Activated CD4-positive, CD25-positive, alpha-beta regulatory T cell treated with anti-CD3 and anti-CD28 coated beads, Interleukin-2, amount 50 U/mL, for 16 hours (primary cell): ENCODE measurements at regions not wholly inside any gene's neighbourhood (a gene's known extent, or its start where the extent isn't known, plus 50 kb on each side); places are given as distances from the start of the nearest gene placed in this dataset.
A peak's percentile ranks its signal among the peaks of the same experiment; 100 is the strongest.
"Not testable (repeated sequence)": the region's sequence is repeated elsewhere in the genome, so short reads cannot be mapped to it uniquely, and the experiment has no call there.

Experiments used
- DNase-seq: peaks from one replicate; pipeline ENCODE4 v3.0.0-alpha.2; 2020; ENCODE audit warnings: low read depth, low spot score

- DNase-seq: peak; percentile 5
Observed at GRCh38 chr6:18595774-18596530, 208.8 kb downstream of the RNF144B start.

GRCh38 chr6:18596531-18596835 lies 209.3 kb downstream of the RNF144B start:
- DNase-seq: no peak

- DNase-seq: no peak
Observed at GRCh38 chr6:18598551-18599264, 211.6 kb downstream of the RNF144B start.

- DNase-seq: no peak
Observed at GRCh38 chr6:18600255-18600654, 213.1 kb downstream of the RNF144B start.

- DNase-seq: no peak
Observed at GRCh38 chr6:18601516-18602020, 214.4 kb downstream of the RNF144B start.

GRCh38 chr6:18602931-18603330 lies 215.8 kb downstream of the RNF144B start:
- no peak for DNase-seq

GRCh38 chr6:18603361-18603760 lies 216.2 kb downstream of the RNF144B start:
- no peak for DNase-seq

- no peak for DNase-seq
Observed at GRCh38 chr6:18605841-18606240, 218.7 kb downstream of the RNF144B start.

GRCh38 chr6:18609715-18610114 lies 222.6 kb downstream of the RNF144B start:
- DNase-seq: no peak

GRCh38 chr6:18613319-18613925 lies 226.3 kb downstream of the RNF144B start:
- no peak for DNase-seq

- DNase-seq: no peak
Observed at GRCh38 chr6:18629571-18629970, 242.4 kb downstream of the RNF144B start.

- DNase-seq: no peak
Observed at GRCh38 chr6:18632670-18633410, 245.7 kb downstream of the RNF144B start.

GRCh38 chr6:18634912-18635311 lies 247.8 kb downstream of the RNF144B start:
- no peak for DNase-seq

- DNase-seq: no peak
Observed at GRCh38 chr6:18640134-18640533, 253.0 kb downstream of the RNF144B start.

GRCh38 chr6:18640754-18641153 lies 253.6 kb downstream of the RNF144B start:
- DNase-seq: no peak

- no peak for DNase-seq
Observed at GRCh38 chr6:18654821-18655220, 267.7 kb downstream of the RNF144B start.

- DNase-seq: no peak
Observed at GRCh38 chr6:18656506-18656905, 269.4 kb downstream of the RNF144B start.

GRCh38 chr6:18659994-18660393 lies 272.8 kb downstream of the RNF144B start:
- DNase-seq: not testable (repeated sequence)

- no peak for DNase-seq
Observed at GRCh38 chr6:18663011-18663410, 275.9 kb downstream of the RNF144B start.

GRCh38 chr6:18664401-18664800 lies 277.3 kb downstream of the RNF144B start:
- no peak for DNase-seq

GRCh38 chr6:18667612-18668011 lies 280.5 kb downstream of the RNF144B start:
- DNase-seq: no peak

GRCh38 chr6:18668994-18669393 lies 281.8 kb downstream of the RNF144B start:
- no peak for DNase-seq
